Adrenal gland (tissue), 9 donors: ENCODE measurements at regions not wholly inside any gene's neighbourhood (a gene's known extent, or its start where the extent isn't known, plus 50 kb on each side); places are given as distances from the start of the nearest gene placed in this dataset.

ENCODE experiments used
- DNase-seq, 7 donors: peaks; one replicate each; pipeline ENCODE4 v3.0.0-alpha.2; 2019 to 2020
- H3K27ac ChIP-seq, 5 donors: fragments of 200-600 bp; sonication (generic) in 4 of 5; 1 replicate in 3 of 5; 2 replicates in 2 of 5; pipeline versions ENCODE4 v1.5.1 to v1.8.0; 2016 to 2020; ENCODE audit warnings: mild to moderate bottlenecking in 1 of 5
- H3K27me3 ChIP-seq: fragments of 200-600 bp; 2 replicates; pipeline ENCODE4 v1.8.0; 2021
- H3K36me3 ChIP-seq, 2 donors: fragments of 200-600 bp; replicated peaks in 1 of 2; 1 replicate in 1 of 2; 2 replicates in 1 of 2; pipeline versions ENCODE4 v1.5.1 to v1.8.0; 2018 to 2022
- H3K4me1 ChIP-seq, 2 donors: fragments of 200-600 bp; replicated peaks in 1 of 2; 1 replicate in 1 of 2; 2 replicates in 1 of 2; pipeline versions ENCODE4 v1.5.1 to v1.8.0; 2018 to 2021
- H3K4me3 ChIP-seq, 4 donors: fragments of 200-600 bp; sonication (generic) in 3 of 4; one replicate each; pipeline ENCODE4 v1.5.1; 2016 to 2018
- H3K9me3 ChIP-seq, 3 donors: fragments of 200-600 bp; sonication (generic) in 1 of 3; replicated peaks in 1 of 3; 1 replicate in 2 of 3; 2 replicates in 1 of 3; pipeline versions ENCODE4 v1.5.1 to v1.8.0; 2016 to 2021
- POLR2A ChIP-seq, 2 donors: fragments of 450-650 bp; IDR thresholded peaks; one replicate each; pipeline ENCODE4 v1.6.1; 2017; ENCODE audit warnings: antibody characterized with exemption in 2 of 2, mild to moderate bottlenecking in 2 of 2, moderate library complexity in 1 of 2
- WGBS, 4 donors: extraction: QIAGEN DNeasy Blood & Tissue Kit in 2 of 4; methylation state at CpG; one replicate each; pipeline versions ENCODE4 v1.1.5 to v1.1.7; 2013 to 2017; 5-methylcytosine and 5-hydroxymethylcytosine counted together
- intact Hi-C, 2 donors: fragments of 100-400 bp; cut with DNase I; formaldehyde crosslinking; loops; one replicate each; pipeline versions ENCODE4 v1.14.1 to v1.15.0; 2022 to 2023
- TF ChIP-seq, protein P1 (sequence below), 6 experiments: fragments of 450-650 bp in 4 of 6; fragments of 200-600 bp in 2 of 6; sonication (generic) in 1 of 6; IDR thresholded peaks; 1 replicate in 5 of 6; 2 replicates in 1 of 6; pipeline versions ENCODE4 v1.5.1 to v1.8.0; 2016 to 2021; ENCODE audit warnings: antibody characterized with exemption in 6 of 6, mild to moderate bottlenecking in 2 of 6, moderate library complexity in 1 of 6
- donor health status: healthy with polysubstance abuse.
- donor health status: Bipolar disorder and iron deficiency.
- donor health status: DM: yes; HTN: yes; CAD: no.
- donor health status: DM: no; HTN: no; CAD: no.
- donor health status: DM: no; HTN: no; CAD: no.

DNA sequence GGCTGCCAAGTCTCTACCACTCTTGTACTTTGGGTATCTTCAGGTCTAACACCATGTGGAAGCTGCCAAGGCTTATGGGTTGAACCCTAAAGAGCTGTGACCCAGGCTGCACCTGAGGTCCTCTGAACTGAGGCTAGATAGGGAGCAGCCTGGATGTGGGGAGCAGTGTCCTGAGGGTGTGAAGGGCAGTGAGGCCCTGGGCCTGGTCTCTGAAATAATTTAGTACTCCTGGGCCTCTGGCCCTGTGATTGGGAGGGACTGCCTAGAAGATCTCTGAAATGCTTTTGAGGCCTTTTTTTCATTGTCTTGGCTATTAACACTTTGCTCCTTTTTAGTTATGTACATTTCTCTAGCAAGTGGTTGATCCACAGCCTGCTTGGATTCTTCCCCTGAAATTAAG lies 847.2 kb upstream of the B3GALT2 start:
- Histone ChIP-seq H3K9me3 (peaks cover 0 to 3% (median 0%) of the 10 kb centered on the region in 3 donors), H3K27me3 (no peaks in the 10 kb centered on the region), H3K4me1 (no peaks in the 10 kb centered on the region), H3K4me3 (no peak overlapping the region), H3K27ac (no peak overlapping the region), H3K36me3 (no peaks in the 10 kb centered on the region)
- no peak for DNase-seq
- TF ChIP-seq, protein P1, sequence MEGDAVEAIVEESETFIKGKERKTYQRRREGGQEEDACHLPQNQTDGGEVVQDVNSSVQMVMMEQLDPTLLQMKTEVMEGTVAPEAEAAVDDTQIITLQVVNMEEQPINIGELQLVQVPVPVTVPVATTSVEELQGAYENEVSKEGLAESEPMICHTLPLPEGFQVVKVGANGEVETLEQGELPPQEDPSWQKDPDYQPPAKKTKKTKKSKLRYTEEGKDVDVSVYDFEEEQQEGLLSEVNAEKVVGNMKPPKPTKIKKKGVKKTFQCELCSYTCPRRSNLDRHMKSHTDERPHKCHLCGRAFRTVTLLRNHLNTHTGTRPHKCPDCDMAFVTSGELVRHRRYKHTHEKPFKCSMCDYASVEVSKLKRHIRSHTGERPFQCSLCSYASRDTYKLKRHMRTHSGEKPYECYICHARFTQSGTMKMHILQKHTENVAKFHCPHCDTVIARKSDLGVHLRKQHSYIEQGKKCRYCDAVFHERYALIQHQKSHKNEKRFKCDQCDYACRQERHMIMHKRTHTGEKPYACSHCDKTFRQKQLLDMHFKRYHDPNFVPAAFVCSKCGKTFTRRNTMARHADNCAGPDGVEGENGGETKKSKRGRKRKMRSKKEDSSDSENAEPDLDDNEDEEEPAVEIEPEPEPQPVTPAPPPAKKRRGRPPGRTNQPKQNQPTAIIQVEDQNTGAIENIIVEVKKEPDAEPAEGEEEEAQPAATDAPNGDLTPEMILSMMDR (IDR thresholded peaks at IDR 0.05) = no peak
- no peak for TF ChIP-seq POLR2A (IDR thresholded peaks at IDR 0.05)
- intact Hi-C loops = no loop called here

DNA sequence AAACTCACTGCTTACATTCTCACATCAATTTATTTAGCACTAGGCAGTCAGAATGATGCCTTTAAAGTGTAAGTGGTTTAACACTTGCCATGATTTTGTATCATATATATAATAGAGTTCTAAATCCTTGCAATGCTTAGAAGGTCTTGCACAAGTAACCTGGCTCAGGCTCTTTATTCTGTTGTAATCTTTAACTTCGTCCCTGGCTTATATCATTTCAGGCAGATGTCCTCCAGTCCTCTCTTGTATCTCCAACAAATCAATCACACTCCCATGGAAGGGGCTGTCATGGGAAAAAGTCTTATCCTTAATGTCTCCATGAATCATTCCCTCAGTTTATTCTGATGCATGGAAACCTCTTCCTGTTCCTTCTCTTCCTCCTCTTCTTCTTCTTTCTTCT lies 841.6 kb upstream of the B3GALT2 start:
- no peak for TF ChIP-seq POLR2A (IDR thresholded peaks at IDR 0.05)
- TF ChIP-seq, protein P1 (IDR thresholded peaks at IDR 0.05) = no peak
- 35 to 49% (median 47%) methylated on average over 1 of the region's 1 CpG for WGBS, 4 donors

DNA sequence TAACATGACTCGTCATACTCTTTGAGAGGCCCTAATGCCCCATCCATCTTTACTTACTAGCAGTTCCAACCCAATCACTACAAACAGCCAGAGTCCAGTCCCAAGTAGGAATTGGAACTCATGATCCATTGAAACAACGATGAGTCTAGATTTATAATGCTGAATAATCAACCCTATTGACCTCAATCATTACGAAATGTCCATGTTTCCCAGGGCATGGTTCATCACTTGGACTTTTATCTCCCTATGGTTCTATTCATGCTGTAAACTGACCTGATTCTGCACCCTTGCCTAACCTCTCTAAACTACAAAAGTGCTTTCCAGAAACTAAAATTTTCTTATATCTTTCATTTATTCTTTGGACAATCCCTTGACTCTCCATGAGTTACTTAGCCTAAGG lies 840.0 kb upstream of the B3GALT2 start:
- TF ChIP-seq, protein P1 (IDR thresholded peaks at IDR 0.05) = no peak
- no peak for TF ChIP-seq POLR2A (IDR thresholded peaks at IDR 0.05)
- H3K9me3 ChIP-seq = no peaks in the 10 kb centered on the region
- no peaks in the 10 kb centered on the region for H3K36me3 ChIP-seq
- H3K4me3 ChIP-seq = no peak overlapping the region
- DNase-seq = no peak
- WGBS, 4 donors = 84 to 92% (median 89%) methylated on average over 3 of the region's 3 CpGs
- H3K27ac ChIP-seq = no peak overlapping the region
- H3K27me3 ChIP-seq = no peaks in the 10 kb centered on the region
- no peaks in the 10 kb centered on the region for H3K4me1 ChIP-seq
- intact Hi-C loops = no loop called here

More for the DNA sequence above, 841.6 kb upstream of the B3GALT2 start:
- H3K4me3 ChIP-seq = no peak overlapping the region
- H3K4me1 ChIP-seq = no peaks in the 10 kb centered on the region
- no peaks in the 10 kb centered on the region for H3K27me3 ChIP-seq
- intact Hi-C loops = no loop called here
- no peak overlapping the region for H3K27ac ChIP-seq
- no peaks in the 10 kb centered on the region for H3K36me3 ChIP-seq
- no peak for DNase-seq
- H3K9me3 ChIP-seq = no peaks in the 10 kb centered on the region

DNA sequence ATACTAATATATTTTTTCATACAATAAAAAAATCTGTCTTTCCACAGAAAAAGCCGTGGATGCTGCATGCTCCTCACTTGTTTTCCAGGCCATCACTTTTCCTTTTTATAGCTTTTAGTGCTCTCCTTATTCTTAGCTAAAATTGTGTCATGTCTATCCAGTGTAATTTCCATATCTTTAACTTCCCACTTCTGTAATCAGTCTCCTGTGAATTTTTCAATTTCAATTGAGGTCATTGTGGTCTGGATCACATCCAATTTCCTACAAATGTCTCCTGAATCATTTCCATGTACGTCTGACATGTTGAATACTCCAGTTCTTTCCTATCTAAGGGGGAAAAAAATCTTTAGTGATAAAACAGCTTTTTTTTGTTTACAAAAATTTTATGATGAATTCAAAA lies 838.2 kb upstream of the B3GALT2 start:
- Histone ChIP-seq H3K27ac (no peak overlapping the region), H3K4me1 (no peaks in the 10 kb centered on the region), H3K36me3 (no peaks in the 10 kb centered on the region), H3K27me3 (no peaks in the 10 kb centered on the region), H3K4me3 (no peak overlapping the region), H3K9me3 (no peaks in the 10 kb centered on the region)
- TF ChIP-seq POLR2A (IDR thresholded peaks at IDR 0.05) = no peak
- TF ChIP-seq, protein P1 (IDR thresholded peaks at IDR 0.05) = no peak
- intact Hi-C loops = no loop called here
- DNase-seq = no peak
- WGBS, 4 donors = 38 to 45% (median 42%) methylated on average over 2 of the region's 2 CpGs
